KOPT-K1 (cell line): ENCODE measurements at regions not wholly inside any gene's neighbourhood (a gene's known extent, or its start where the extent isn't known, plus 50 kb on each side); places are given as distances from the start of the nearest gene placed in this dataset.
"Not testable (repeated sequence)": the region's sequence is repeated elsewhere in the genome, so short reads cannot be mapped to it uniquely, and the experiment has no call there.

Source experiments
- H3K27ac ChIP-seq: fragments of 200-600 bp; sonication (generic); 2 replicates; pipeline ENCODE4 v1.5.1; 2016; ENCODE audit warnings: antibody characterized with exemption, mild to moderate bottlenecking, low read depth, low read length; ENCODE audit not compliant: poor library complexity, severe bottlenecking
- H3K36me3 ChIP-seq: fragments of 200-600 bp; sonication (generic); 2 replicates; pipeline ENCODE4 v1.5.1; 2017; ENCODE audit warnings: antibody characterized with exemption, mild to moderate bottlenecking, low read length, moderate library complexity; ENCODE audit not compliant: insufficient read depth
- H3K9me3 ChIP-seq: fragments of 200-600 bp; sonication (generic); 2 replicates; pipeline ENCODE4 v1.5.1; 2017; ENCODE audit warnings: antibody characterized with exemption, low read length, mild to moderate bottlenecking; ENCODE audit not compliant: insufficient read depth, poor library complexity, severe bottlenecking

GRCh38 chr3:16692486-16693344 is 87.5 kb upstream of the DAZL start:
- Histone ChIP-seq H3K36me3 (no peaks in the 10 kb centered on the region), H3K27ac (no peak overlapping the region), H3K9me3 (no peaks in the 10 kb centered on the region)

GRCh38 chr3:16693820-16694219 is 88.6 kb upstream of the DAZL start:
- Histone ChIP-seq H3K27ac (no peak overlapping the region), H3K9me3 (no peaks in the 10 kb centered on the region), H3K36me3 (no peaks in the 10 kb centered on the region)

GRCh38 chr3:16695710-16696109 is 90.5 kb upstream of the DAZL start:
- H3K36me3 ChIP-seq = no peaks in the 10 kb centered on the region
- no peak overlapping the region for H3K27ac ChIP-seq
- H3K9me3 ChIP-seq = no peaks in the 10 kb centered on the region

- no peaks in the 10 kb centered on the region for H3K9me3 ChIP-seq
- no peak overlapping the region for H3K27ac ChIP-seq
- H3K36me3 ChIP-seq = no peaks in the 10 kb centered on the region
Observed at GRCh38 chr3:16697443-16698147, 92.4 kb upstream of the DAZL start.

GRCh38 chr3:16700651-16701050 is 95.4 kb upstream of the DAZL start:
- no peaks in the 10 kb centered on the region for H3K36me3 ChIP-seq
- no peaks in the 10 kb centered on the region for H3K9me3 ChIP-seq
- no peak overlapping the region for H3K27ac ChIP-seq

- no peaks in the 10 kb centered on the region for H3K9me3 ChIP-seq
Observed at GRCh38 chr3:16704941-16705340, 99.7 kb upstream of the DAZL start.

GRCh38 chr3:16707260-16707659 is 102.0 kb upstream of the DAZL start:
- Histone ChIP-seq H3K9me3 (no peaks in the 10 kb centered on the region), H3K27ac (no peak overlapping the region), H3K36me3 (no peaks in the 10 kb centered on the region)

More at GRCh38 chr3:16704941-16705340, 99.7 kb upstream of the DAZL start:
- Histone ChIP-seq H3K27ac (no peak overlapping the region), H3K36me3 (no peaks in the 10 kb centered on the region)

- H3K9me3 ChIP-seq = peaks cover 7% of the 10 kb centered on the region
- no peak overlapping the region for H3K27ac ChIP-seq
- H3K36me3 ChIP-seq = no peaks in the 10 kb centered on the region
Observed at GRCh38 chr3:16708285-16708684, 103.1 kb upstream of the DAZL start.

- H3K9me3 ChIP-seq = peaks cover 22% of the 10 kb centered on the region
- H3K36me3 ChIP-seq, H3K27ac ChIP-seq: not testable (repeated sequence)
Observed at GRCh38 chr3:16711691-16712090, 106.5 kb upstream of the DAZL start.

GRCh38 chr3:16715281-16715680 is 110.1 kb upstream of the DAZL start:
- Histone ChIP-seq H3K36me3 (no peaks in the 10 kb centered on the region), H3K27ac (no peak overlapping the region), H3K9me3 (peaks cover 22% of the 10 kb centered on the region)

- Histone ChIP-seq H3K27ac (no peak overlapping the region), H3K36me3 (no peaks in the 10 kb centered on the region), H3K9me3 (peaks cover 4% of the 10 kb centered on the region)
Observed at GRCh38 chr3:16719426-16719825, 114.2 kb upstream of the DAZL start.

- Histone ChIP-seq H3K27ac (no peak overlapping the region), H3K36me3 (no peaks in the 10 kb centered on the region), H3K9me3 (peaks cover 8% of the 10 kb centered on the region)
Observed at GRCh38 chr3:16720367-16720940, 115.2 kb upstream of the DAZL start.

- H3K27ac ChIP-seq = no peak overlapping the region
- H3K9me3 ChIP-seq = peaks cover 17% of the 10 kb centered on the region
Observed at GRCh38 chr3:16721494-16721893, 116.3 kb upstream of the DAZL start.

GRCh38 chr3:16723978-16724377 is 118.8 kb upstream of the DAZL start:
- Histone ChIP-seq H3K36me3 (no peaks in the 10 kb centered on the region), H3K27ac (no peak overlapping the region), H3K9me3 (peaks cover 20% of the 10 kb centered on the region)

More at GRCh38 chr3:16721494-16721893, 116.3 kb upstream of the DAZL start:
- H3K36me3 ChIP-seq = no peaks in the 10 kb centered on the region

- H3K36me3 ChIP-seq = no peaks in the 10 kb centered on the region
- peaks cover 20% of the 10 kb centered on the region for H3K9me3 ChIP-seq
- H3K27ac ChIP-seq = no peak overlapping the region
Observed at GRCh38 chr3:16724487-16724886, 119.3 kb upstream of the DAZL start.
